HCT116 (cell line): ENCODE measurements at regions not wholly inside any gene's neighbourhood (a gene's known extent, or its start where the extent isn't known, plus 50 kb on each side); places are given as distances from the start of the nearest gene placed in this dataset.

Experiments
- ATAC-seq: fragments of 200-7000 bp; cut with Tn5 transposase; 2 replicates; pipeline ENCODE4 v1.9.1; 2020; ENCODE audit warnings: mild to moderate bottlenecking, moderate library complexity
- BruUV-seq: library from RNA; stranded (reverse); fragments of 400-500 nt; replicated peaks from 2 replicates; lab custom pipeline; 2021; lab: Mats Ljungman, UMichigan
- CTCF ChIA-PET: fragments of 300-600 bp; sonication (Branson Sonifier 250); formaldehyde crosslinking; loops from one replicate; lab custom pipeline; 2021; ENCODE audit warnings: antibody characterized with exemption; lab: Charles Lee
- POLR2A ChIA-PET: fragments of 300-600, 350-600 bp; sonication (Branson Sonifier 250); formaldehyde crosslinking; loops from one replicate; lab custom pipeline; 2021; ENCODE audit warnings: antibody characterized with exemption; lab: Charles Lee
- RAD21 ChIA-PET, 2 experiments: fragments of 300-600 bp; sonication (Branson Sonifier 250); formaldehyde crosslinking; loops; one replicate each; lab custom pipeline; 2023; ENCODE audit warnings: low total read pairs in 2 of 2; ENCODE audit not compliant: uncharacterized antibody in 2 of 2, unreplicated experiment in 2 of 2, low non-redundant PET in 1 of 2; lab: Charles Lee
- DNase-seq: peaks from one replicate; pipeline ENCODE4 v3.0.0-alpha.2; 2010; ENCODE audit warnings: low read depth, low spot score
- H2AFZ ChIP-seq: fragments of 200-600 bp; shearing (Covaris generic), sonication (generic); 2 replicates; pipeline ENCODE4 v1.6.1; 2017; ENCODE audit warnings: low read depth, mixed run types, mixed read lengths, antibody characterized with exemption, low read length; ENCODE audit not compliant: poor library complexity, severe bottlenecking
- H3K27ac ChIP-seq: 2 replicates; pipeline ENCODE4 v1.5.1; 2012; ENCODE audit warnings: low read depth, low read length
- H3K27me3 ChIP-seq: fragments of 200-600 bp; sonication (generic); 2 replicates; pipeline ENCODE4 v1.6.1; 2016; ENCODE audit warnings: mixed run types, low read length, mixed read lengths; ENCODE audit not compliant: insufficient read depth
- H3K36me3 ChIP-seq, 2 experiments: fragments of 200-500 bp in 1 of 2; fragments of 200-600 bp in 1 of 2; sonication (Bioruptor generic) in 1 of 2; sonication (generic) in 1 of 2; 2 replicates each; pipeline versions ENCODE4 v1.5.1 to v1.6.1; 2014 to 2016; ENCODE audit warnings: low read length in 2 of 2, inconsistent platforms in 1 of 2, mixed read lengths in 1 of 2, mixed run types in 1 of 2; ENCODE audit not compliant: insufficient read depth in 2 of 2, control insufficient read depth in 1 of 2
- H3K4me1 ChIP-seq, 2 experiments: fragments of 200-600 bp in 1 of 2; sonication (generic) in 1 of 2; 2 replicates each; pipeline versions ENCODE4 v1.5.1 to v1.6.1; 2012 to 2017; ENCODE audit warnings: low read length in 2 of 2, inconsistent platforms in 1 of 2, mild to moderate bottlenecking in 1 of 2, mixed read lengths in 1 of 2, mixed run types in 1 of 2, moderate library complexity in 1 of 2; ENCODE audit not compliant: insufficient read depth in 2 of 2, control insufficient read depth in 1 of 2
- H3K4me2 ChIP-seq: fragments of 200-600 bp; sonication (generic); 2 replicates; pipeline ENCODE4 v1.6.1; 2017; ENCODE audit warnings: mixed run types, low read length, mixed read lengths
- H3K4me3 ChIP-seq, 2 experiments: fragments of 200-600 bp in 1 of 2; sonication (generic) in 1 of 2; replicated peaks in 1 of 2; 2 replicates each; pipeline ENCODE4 v1.5.1; 2011 to 2016; ENCODE audit warnings: low read length in 2 of 2, control low read depth in 1 of 2, low read depth in 1 of 2, mild to moderate bottlenecking in 1 of 2, mixed read lengths in 1 of 2, mixed run types in 1 of 2
- H3K79me2 ChIP-seq: fragments of 200-600 bp; sonication (generic); 2 replicates; pipeline ENCODE4 v1.6.1; 2017; ENCODE audit warnings: mild to moderate bottlenecking, mixed run types, low read length, moderate library complexity, mixed read lengths; ENCODE audit not compliant: insufficient read depth
- H3K9ac ChIP-seq: fragments of 200-600 bp; sonication (generic); 2 replicates; pipeline ENCODE4 v1.6.1; 2016; ENCODE audit warnings: low read length, mixed read lengths
- H3K9me2 ChIP-seq: fragments of 200-600 bp; sonication (generic), shearing (Covaris generic); 2 replicates; pipeline ENCODE4 v1.6.1; 2017; ENCODE audit warnings: mixed run types, mild to moderate bottlenecking, moderate library complexity; ENCODE audit not compliant: insufficient read depth
- H3K9me3 ChIP-seq, 2 experiments: fragments of 200-500 bp in 1 of 2; fragments of 200-600 bp in 1 of 2; sonication (Bioruptor generic) in 1 of 2; sonication (generic) in 1 of 2; 2 replicates each; pipeline ENCODE4 v1.6.1; 2014 to 2017; ENCODE audit warnings: low read length in 2 of 2, mixed read lengths in 2 of 2, inconsistent platforms in 1 of 2, low read depth in 1 of 2, mild to moderate bottlenecking in 1 of 2, mixed run types in 1 of 2, moderate library complexity in 1 of 2; ENCODE audit not compliant: control insufficient read depth in 1 of 2, insufficient read depth in 1 of 2
- H4K20me1 ChIP-seq: fragments of 200-600 bp; sonication (generic), shearing (Covaris generic); 2 replicates; pipeline ENCODE4 v1.6.1; 2017; ENCODE audit warnings: mixed run types, mild to moderate bottlenecking, moderate library complexity; ENCODE audit not compliant: insufficient read depth
- ATF3 ChIP-seq: IDR thresholded peaks from 2 replicates; pipeline ENCODE4 v1.6.1; 2012
- CBX3 ChIP-seq: IDR thresholded peaks from 2 replicates; pipeline ENCODE4 v1.6.1; 2012; ENCODE audit warnings: low read depth
- CEBPB ChIP-seq: IDR thresholded peaks from 2 replicates; pipeline ENCODE4 v1.6.1; 2012; ENCODE audit warnings: low read depth
- CTCF ChIP-seq, 3 experiments: fragments of 200-600 bp in 1 of 3; sonication (generic) in 1 of 3; IDR thresholded peaks in 2 of 3; conservative IDR thresholded peaks in 1 of 3; 2 replicates each; pipeline ENCODE4 v1.5.1; 2012 to 2017; ENCODE audit warnings: low read depth in 2 of 3, low read length in 2 of 3, antibody characterized with exemption in 1 of 3, borderline replicate concordance in 1 of 3, control low read depth in 1 of 3, mild to moderate bottlenecking in 1 of 3, mixed read lengths in 1 of 3, mixed run types in 1 of 3, moderate library complexity in 1 of 3; ENCODE audit not compliant: insufficient read depth in 1 of 3
- ELF1 ChIP-seq: IDR thresholded peaks from 2 replicates; pipeline ENCODE4 v1.6.1; 2012; ENCODE audit warnings: low read depth, borderline replicate concordance
- EZH2 ChIP-seq: fragments of 200-600 bp; sonication (generic); IDR thresholded peaks from 2 replicates; pipeline ENCODE4 v1.6.1; 2017; ENCODE audit warnings: antibody characterized with exemption, mixed run types
- EZH2phosphoT487 ChIP-seq: fragments of 200-600 bp; IDR thresholded peaks from 2 replicates; pipeline ENCODE4 v1.6.1; 2018; ENCODE audit warnings: antibody characterized with exemption, borderline replicate concordance
- FOSL1 ChIP-seq: IDR thresholded peaks from 2 replicates; pipeline ENCODE4 v1.6.1; 2012; ENCODE audit warnings: low read depth
- MAX ChIP-seq: IDR thresholded peaks from 2 replicates; pipeline ENCODE4 v1.6.1; 2012
- POLR2A ChIP-seq: IDR thresholded peaks from 2 replicates; pipeline ENCODE4 v1.7.0; 2011; ENCODE audit warnings: borderline replicate concordance; ENCODE audit not compliant: insufficient read depth, insufficient read length; ENCODE audit errors: extremely low read depth
- POLR2AphosphoS5 ChIP-seq: IDR thresholded peaks from 2 replicates; pipeline ENCODE4 v1.6.1; 2011; ENCODE audit warnings: mild to moderate bottlenecking, low read depth, low read length, moderate library complexity
- RAD21 ChIP-seq: IDR thresholded peaks from 2 replicates; pipeline ENCODE4 v1.6.1; 2012; ENCODE audit warnings: low read depth, mild to moderate bottlenecking
- SP1 ChIP-seq: IDR thresholded peaks from 2 replicates; pipeline ENCODE4 v1.6.1; 2012; ENCODE audit warnings: low read depth
- YY1 ChIP-seq: IDR thresholded peaks from 2 replicates; pipeline ENCODE4 v1.6.1; 2011; ENCODE audit warnings: low read length, low read depth, moderate library complexity, mild to moderate bottlenecking; ENCODE audit not compliant: insufficient replicate concordance; ENCODE audit errors: extremely low read depth
- ZBTB33 ChIP-seq: IDR thresholded peaks from 2 replicates; pipeline ENCODE4 v1.6.1; 2011; ENCODE audit warnings: mild to moderate bottlenecking, low read length, moderate library complexity; ENCODE audit not compliant: insufficient replicate concordance; ENCODE audit errors: extremely low read depth
- ZNF274 ChIP-seq: fragments of 200-500 bp; sonication (Bioruptor generic); IDR thresholded peaks from 2 replicates; pipeline ENCODE4 v1.6.1; 2014; ENCODE audit warnings: mild to moderate bottlenecking, low read depth, low read length, inconsistent platforms
- intact Hi-C: fragments of 100-400 bp; cut with micrococcal nuclease; formaldehyde crosslinking; loops from 2 replicates; pipeline ENCODE4 v1.10.0; 2022

GRCh38 chr5:58366461-58366860, 93.4 kb downstream of the PLK2 start:
- CTCF ChIA-PET: no interaction called here
- Histone ChIP-seq H3K27me3 (no peaks in the 10 kb centered on the region), H3K9me2 (no peaks in the 10 kb centered on the region)

GRCh38 chr5:58365791-58366190, 94.1 kb downstream of the PLK2 start:
- H4K20me1 ChIP-seq: no peaks in the 10 kb centered on the region
- no peak overlapping the region for H3K9ac ChIP-seq
- no peaks in the 10 kb centered on the region for H3K4me1 ChIP-seq
- no peak overlapping the region for H3K27ac ChIP-seq
- no TSS peak for BruUV-seq
- RAD21 ChIA-PET: no interaction called here
- CTCF ChIA-PET: no interaction called here
- H3K9me2 ChIP-seq: no peaks in the 10 kb centered on the region
- POLR2A ChIA-PET: no interaction called here
- TF ChIP-seq POLR2A (no peak), ZNF274 (no peak), CEBPB (no peak), MAX (no peak), CBX3 (no peak), POLR2AphosphoS5 (no peak), ZBTB33 (no peak), SP1 (no peak), CTCF (IDR thresholded peaks at IDR 0.05 in 2 of 3, conservative IDR thresholded peaks at IDR 0.05 in 1 of 3; ENCODE audit: borderline replicate concordance in 1 of 3, insufficient read depth in 1 of 3, low read depth in 2 of 3, low read length in 2 of 3) (no peak), YY1 (no peak), RAD21 (no peak), EZH2 (no peak), FOSL1 (no peak), ELF1 (no peak)
- TF ChIP-seq, all 23 proteins: peak for 0
- Histone ChIP-seq H3K4me3 (no peak overlapping the region), H3K27me3 (no peaks in the 10 kb centered on the region), H3K9me3 (no peaks in the 10 kb centered on the region), H3K36me3 (no peaks in the 10 kb centered on the region), H3K4me2 (no peak overlapping the region), H3K79me2 (no peaks in the 10 kb centered on the region), H2AFZ (no peak overlapping the region)
- DNase-seq: no peak
- no peak for ATAC-seq
- intact Hi-C loops: no loop called here

More at GRCh38 chr5:58366461-58366860, 93.4 kb downstream of the PLK2 start:
- intact Hi-C loops: no loop called here
- POLR2A ChIA-PET: no interaction called here
- Histone ChIP-seq H3K4me3 (no peak overlapping the region), H3K79me2 (no peaks in the 10 kb centered on the region), H3K27ac (no peak overlapping the region), H2AFZ (no peak overlapping the region), H4K20me1 (no peaks in the 10 kb centered on the region), H3K4me2 (no peak overlapping the region), H3K9me3 (no peaks in the 10 kb centered on the region), H3K4me1 (no peaks in the 10 kb centered on the region), H3K9ac (no peak overlapping the region), H3K36me3 (no peaks in the 10 kb centered on the region)
- RAD21 ChIA-PET: no interaction called here
- ATAC-seq (no peak), DNase-seq (no peak)
- TF ChIP-seq ATF3: no peak
- no peak for TF ChIP-seq EZH2phosphoT487
- TF ChIP-seq POLR2AphosphoS5: no peak
- no TSS peak for BruUV-seq
